GM23338 (cell line): ENCODE measurements at regions not wholly inside any gene's neighbourhood (a gene's known extent, or its start where the extent isn't known, plus 50 kb on each side); places are given as distances from the start of the nearest gene placed in this dataset.

Source experiments
- ATAC-seq: fragments of 200-7000 bp; cut with Tn5 transposase; 3 replicates; pipeline ENCODE4 v1.9.1; 2020
- DNase-seq: peaks from one replicate; pipeline ENCODE4 v3.0.0-alpha.2; 2015; ENCODE audit warnings: low spot score
- H2AFZ ChIP-seq: fragments of 200-600 bp; sonication (generic); 2 replicates; pipeline ENCODE4 v1.8.0; 2016; ENCODE audit warnings: antibody characterized with exemption, mild to moderate bottlenecking, moderate library complexity
- H3F3A ChIP-seq: fragments of 200-600 bp; sonication (generic); replicated peaks from 2 replicates; pipeline ENCODE4 v1.8.0; 2017; ENCODE audit warnings: antibody characterized with exemption, mixed run types, low read depth
- H3K27ac ChIP-seq: fragments of 200-600 bp; sonication (generic); 2 replicates; pipeline ENCODE4 v1.6.1; 2016; ENCODE audit warnings: low read depth
- H3K27me3 ChIP-seq: fragments of 200-600 bp; sonication (generic); 2 replicates; pipeline ENCODE4 v1.8.0; 2016; ENCODE audit warnings: mild to moderate bottlenecking, mixed run types, moderate library complexity; ENCODE audit not compliant: insufficient read depth
- H3K36me3 ChIP-seq: fragments of 200-600 bp; sonication (generic); 2 replicates; pipeline ENCODE4 v1.8.0; 2016; ENCODE audit warnings: mild to moderate bottlenecking; ENCODE audit not compliant: insufficient read depth
- H3K4me1 ChIP-seq: fragments of 200-600 bp; sonication (generic); 2 replicates; pipeline ENCODE4 v1.8.0; 2016; ENCODE audit warnings: mild to moderate bottlenecking, moderate library complexity; ENCODE audit not compliant: insufficient read depth
- H3K4me2 ChIP-seq: fragments of 200-600 bp; sonication (generic); 2 replicates; pipeline ENCODE4 v1.7.1; 2017; ENCODE audit warnings: mixed run types
- H3K4me3 ChIP-seq: fragments of 200-600 bp; sonication (generic); 2 replicates; pipeline ENCODE4 v1.6.1; 2016; ENCODE audit warnings: mixed run types
- H3K79me2 ChIP-seq: fragments of 200-600 bp; sonication (generic); replicated peaks from 2 replicates; pipeline ENCODE4 v1.8.0; 2017; ENCODE audit warnings: mild to moderate bottlenecking; ENCODE audit not compliant: insufficient read depth
- H3K9me2 ChIP-seq: fragments of 200-600 bp; sonication (generic); 2 replicates; pipeline ENCODE4 v1.8.0; 2017; ENCODE audit not compliant: insufficient read depth
- H4K20me1 ChIP-seq: fragments of 200-600 bp; sonication (generic); replicated peaks from 2 replicates; pipeline ENCODE4 v1.8.0; 2017; ENCODE audit warnings: mild to moderate bottlenecking; ENCODE audit not compliant: insufficient read depth
- H3K27ac Mint-ChIP-seq: 2 replicates; pipeline ENCODE4 v1.8.0; 2020; ENCODE audit warnings: inconsistent platforms, mild to moderate bottlenecking, moderate library complexity, mixed read lengths
- H3K27me3 Mint-ChIP-seq: 3 replicates; pipeline ENCODE4 v1.8.0; 2022; ENCODE audit warnings: low read depth, mild to moderate bottlenecking, moderate library complexity, mixed read lengths, inconsistent platforms; ENCODE audit not compliant: insufficient read depth, poor library complexity
- H3K36me3 Mint-ChIP-seq: 3 replicates; pipeline ENCODE4 v1.8.0; 2021; ENCODE audit warnings: low read depth, mild to moderate bottlenecking, inconsistent platforms, moderate library complexity, mixed read lengths
- H3K4me1 Mint-ChIP-seq: 3 replicates; pipeline ENCODE4 v1.8.0; 2020; ENCODE audit warnings: mild to moderate bottlenecking, inconsistent platforms, mixed read lengths
- H3K4me3 Mint-ChIP-seq: 3 replicates; pipeline ENCODE4 v1.8.0; 2021; ENCODE audit warnings: moderate library complexity, mild to moderate bottlenecking, inconsistent platforms, mixed read lengths
- H3K9me3 Mint-ChIP-seq: 3 replicates; pipeline ENCODE4 v1.8.0; 2020; ENCODE audit warnings: moderate library complexity, mild to moderate bottlenecking, inconsistent platforms, mixed read lengths
- CREB1 ChIP-seq: fragments of 250-450 bp; sonication (Bioruptor Pico); IDR thresholded peaks from 2 replicates; pipeline ENCODE4 v1.5.0; 2020; ENCODE audit warnings: low read depth, mild to moderate bottlenecking, moderate library complexity
- CTCF ChIP-seq, 2 experiments: fragments of 200-600 bp in 1 of 2; sonication (generic) in 1 of 2; conservative IDR thresholded peaks; 2 replicates each; pipeline versions ENCODE4 v1.5.1 to v1.6.1; 2016 to 2017; ENCODE audit warnings: antibody characterized with exemption in 2 of 2, low read depth in 2 of 2, mild to moderate bottlenecking in 2 of 2, moderate library complexity in 1 of 2
- ETS1 ChIP-seq: IDR thresholded peaks from 2 replicates; pipeline ENCODE4 v1.6.1; 2016; ENCODE audit warnings: antibody characterized with exemption
- EZH2 ChIP-seq: fragments of 200-600 bp; sonication (generic); IDR thresholded peaks from one replicate; pipeline ENCODE4 v1.8.0; 2017; ENCODE audit warnings: antibody characterized with exemption, mild to moderate bottlenecking, low read depth; ENCODE audit not compliant: unreplicated experiment
- EZH2phosphoT487 ChIP-seq: fragments of 200-600 bp; sonication (generic); IDR thresholded peaks from one replicate; pipeline ENCODE4 v1.8.1; 2018; ENCODE audit warnings: antibody characterized with exemption; ENCODE audit not compliant: unreplicated experiment
- JUNB ChIP-seq: IDR thresholded peaks from one replicate; pipeline ENCODE4 v1.6.1; 2016; ENCODE audit warnings: antibody characterized with exemption; ENCODE audit not compliant: unreplicated experiment
- NANOG ChIP-seq: IDR thresholded peaks from 2 replicates; pipeline ENCODE4 v1.6.1; 2016; ENCODE audit warnings: antibody characterized with exemption, borderline replicate concordance
- POLR2AphosphoS5 ChIP-seq: IDR thresholded peaks from 2 replicates; pipeline ENCODE4 v1.6.1; 2016; ENCODE audit warnings: antibody characterized with exemption, low read depth
- REST ChIP-seq: IDR thresholded peaks from one replicate; pipeline ENCODE4 v1.6.1; 2018; ENCODE audit warnings: antibody characterized with exemption; ENCODE audit not compliant: unreplicated experiment
- STAT1 ChIP-seq: IDR thresholded peaks from one replicate; pipeline ENCODE4 v1.6.1; 2016; ENCODE audit warnings: antibody characterized with exemption; ENCODE audit not compliant: unreplicated experiment
- ZNF114 ChIP-seq: fragments of 250-450 bp; sonication (Bioruptor Pico); IDR thresholded peaks from 2 replicates; pipeline ENCODE4 v1.5.0; 2020; ENCODE audit warnings: mild to moderate bottlenecking, moderate library complexity
- ZNF331 ChIP-seq: fragments of 250-450 bp; sonication (Bioruptor Pico); IDR thresholded peaks from 2 replicates; pipeline ENCODE4 v1.5.0; 2020; ENCODE audit warnings: low read depth, mild to moderate bottlenecking, moderate library complexity
- ZNF462 ChIP-seq: fragments of 250-450 bp; sonication (Bioruptor Pico); IDR thresholded peaks from 2 replicates; pipeline ENCODE4 v1.5.0; 2020; ENCODE audit warnings: mild to moderate bottlenecking, moderate library complexity

- no peak overlapping the region for H3K27ac Mint-ChIP-seq
- DNase-seq (no peak), ATAC-seq (no peak)
- Histone ChIP-seq H3K36me3 (no peaks in the 10 kb centered on the region), H2AFZ (no peak overlapping the region), H4K20me1 (no peaks in the 10 kb centered on the region), H3K9me2 (no peaks in the 10 kb centered on the region), H3K4me1 (no peaks in the 10 kb centered on the region), H3F3A (no peaks in the 10 kb centered on the region), H3K4me2 (no peak overlapping the region), H3K79me2 (no peaks in the 10 kb centered on the region), H3K4me3 (no peak overlapping the region), H3K27ac (no peak overlapping the region), H3K27me3 (no peaks in the 10 kb centered on the region)
- TF ChIP-seq JUNB = no peak
- no peak for TF ChIP-seq ETS1
- no peak for TF ChIP-seq EZH2phosphoT487
- no peak for TF ChIP-seq NANOG
- TF ChIP-seq POLR2AphosphoS5 = no peak
- TF ChIP-seq STAT1 = no peak
- TF ChIP-seq CREB1 (CRISPR knock-in tag) = no peak
- TF ChIP-seq REST = no peak
- no peak for TF ChIP-seq CTCF (conservative IDR thresholded peaks at IDR 0.05; ENCODE audit: low read depth in 2 of 2)
- no peak for TF ChIP-seq ZNF462 (CRISPR knock-in tag)
- no peak for TF ChIP-seq ZNF331 (CRISPR knock-in tag)
- no peak for TF ChIP-seq ZNF114 (CRISPR knock-in tag)
- no peak for TF ChIP-seq EZH2
- H3K4me3 Mint-ChIP-seq = no peak overlapping the region
- H3K4me1 Mint-ChIP-seq = peaks cover 5% of the 10 kb centered on the region
- peaks cover 10% of the 10 kb centered on the region for H3K27me3 Mint-ChIP-seq
- H3K36me3 Mint-ChIP-seq = no peaks in the 10 kb centered on the region
- no peaks in the 10 kb centered on the region for H3K9me3 Mint-ChIP-seq
These were observed 205.5 kb downstream of the JCAD start for GRCh38 chr10:29853913-29854312.
